Body of pancreas (tissue), 4 donors: ENCODE measurements at regions not wholly inside any gene's neighbourhood (a gene's known extent, or its start where the extent isn't known, plus 50 kb on each side); places are given as distances from the start of the nearest gene placed in this dataset.

Experiments
- POLR2A ChIP-seq, 3 donors: fragments of 450-650 bp; IDR thresholded peaks; one replicate each; pipeline ENCODE4 v1.6.1; 2016; ENCODE audit warnings: antibody characterized with exemption in 3 of 3, mild to moderate bottlenecking in 2 of 3
- TF ChIP-seq, protein P1 (sequence below), 7 experiments: fragments of 450-650 bp in 4 of 7; fragments of 200-600 bp in 3 of 7; sonication (generic) in 3 of 7; IDR thresholded peaks; one replicate each; pipeline ENCODE4 v1.5.1; 2016 to 2019; ENCODE audit warnings: antibody characterized with exemption in 7 of 7

DNA sequence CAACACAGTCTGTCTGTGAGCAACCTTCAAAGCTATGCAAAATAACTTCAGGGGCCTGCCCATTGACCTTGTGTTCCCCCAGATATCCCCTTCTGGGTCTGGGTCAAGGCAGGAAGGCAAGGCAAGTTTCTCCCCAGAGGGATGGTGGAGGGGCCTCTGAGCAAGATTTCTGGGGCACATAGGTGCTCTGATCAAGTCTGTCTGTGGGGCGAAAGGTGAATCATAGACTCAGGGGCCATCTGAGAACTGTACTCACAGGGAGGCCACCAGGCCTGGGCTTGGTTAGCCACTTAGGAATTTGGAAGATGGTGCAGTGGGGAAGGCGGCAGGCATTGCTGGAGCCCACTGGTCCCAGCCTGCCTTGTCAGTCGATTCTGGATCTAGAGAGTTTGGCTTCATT lies 92.4 kb downstream of the MINAR1 start:
- TF ChIP-seq, protein P1, sequence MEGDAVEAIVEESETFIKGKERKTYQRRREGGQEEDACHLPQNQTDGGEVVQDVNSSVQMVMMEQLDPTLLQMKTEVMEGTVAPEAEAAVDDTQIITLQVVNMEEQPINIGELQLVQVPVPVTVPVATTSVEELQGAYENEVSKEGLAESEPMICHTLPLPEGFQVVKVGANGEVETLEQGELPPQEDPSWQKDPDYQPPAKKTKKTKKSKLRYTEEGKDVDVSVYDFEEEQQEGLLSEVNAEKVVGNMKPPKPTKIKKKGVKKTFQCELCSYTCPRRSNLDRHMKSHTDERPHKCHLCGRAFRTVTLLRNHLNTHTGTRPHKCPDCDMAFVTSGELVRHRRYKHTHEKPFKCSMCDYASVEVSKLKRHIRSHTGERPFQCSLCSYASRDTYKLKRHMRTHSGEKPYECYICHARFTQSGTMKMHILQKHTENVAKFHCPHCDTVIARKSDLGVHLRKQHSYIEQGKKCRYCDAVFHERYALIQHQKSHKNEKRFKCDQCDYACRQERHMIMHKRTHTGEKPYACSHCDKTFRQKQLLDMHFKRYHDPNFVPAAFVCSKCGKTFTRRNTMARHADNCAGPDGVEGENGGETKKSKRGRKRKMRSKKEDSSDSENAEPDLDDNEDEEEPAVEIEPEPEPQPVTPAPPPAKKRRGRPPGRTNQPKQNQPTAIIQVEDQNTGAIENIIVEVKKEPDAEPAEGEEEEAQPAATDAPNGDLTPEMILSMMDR (IDR thresholded peaks at IDR 0.05): no peak
- no peak for TF ChIP-seq POLR2A (IDR thresholded peaks at IDR 0.05)
